Dedifferentiated amniotic fluid mesenchymal stem cell (primary cell): ENCODE measurements at regions not wholly inside any gene's neighbourhood (a gene's known extent, or its start where the extent isn't known, plus 50 kb on each side); places are given as distances from the start of the nearest gene placed in this dataset.

ENCODE experiments used
- DNase-seq: peaks from one replicate; pipeline ENCODE4 v3.0.0-alpha.2; 2016; ENCODE audit errors: extremely low spot score

DNA sequence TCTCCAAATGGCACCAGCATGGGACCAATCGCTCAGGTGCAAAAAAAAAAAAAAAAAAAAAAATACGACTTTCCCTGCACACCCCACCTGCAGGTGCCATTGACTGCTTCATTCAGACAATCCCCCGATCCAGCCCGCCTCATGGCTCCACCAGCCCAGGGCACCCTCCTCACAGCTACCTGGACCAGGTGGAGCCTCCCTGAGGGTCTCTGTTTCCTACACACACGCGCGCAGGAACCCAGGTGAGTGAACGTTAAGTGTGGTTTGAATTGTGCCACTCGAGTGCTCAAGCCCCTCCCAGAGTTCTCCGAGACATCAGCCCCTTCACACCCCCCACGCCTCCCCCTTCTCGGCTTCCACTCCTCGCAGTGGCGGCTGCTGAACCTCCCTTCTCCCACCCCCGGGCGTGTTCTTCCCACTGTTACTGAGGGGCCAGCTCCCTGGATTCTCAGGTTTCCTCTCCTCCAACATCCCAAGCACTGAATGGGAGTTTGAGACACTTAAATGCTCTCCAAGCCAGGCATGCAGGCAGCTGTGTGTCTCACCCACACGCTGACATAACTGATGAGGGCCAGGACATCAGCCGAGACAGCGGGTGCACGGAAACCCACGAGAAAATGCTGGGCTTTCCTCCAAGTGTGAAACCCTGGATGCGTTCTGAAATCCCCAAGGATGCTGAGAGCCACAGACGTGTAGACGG, 88.8 kb upstream of the SNTG2 start:
- DNase-seq = no peak

DNA sequence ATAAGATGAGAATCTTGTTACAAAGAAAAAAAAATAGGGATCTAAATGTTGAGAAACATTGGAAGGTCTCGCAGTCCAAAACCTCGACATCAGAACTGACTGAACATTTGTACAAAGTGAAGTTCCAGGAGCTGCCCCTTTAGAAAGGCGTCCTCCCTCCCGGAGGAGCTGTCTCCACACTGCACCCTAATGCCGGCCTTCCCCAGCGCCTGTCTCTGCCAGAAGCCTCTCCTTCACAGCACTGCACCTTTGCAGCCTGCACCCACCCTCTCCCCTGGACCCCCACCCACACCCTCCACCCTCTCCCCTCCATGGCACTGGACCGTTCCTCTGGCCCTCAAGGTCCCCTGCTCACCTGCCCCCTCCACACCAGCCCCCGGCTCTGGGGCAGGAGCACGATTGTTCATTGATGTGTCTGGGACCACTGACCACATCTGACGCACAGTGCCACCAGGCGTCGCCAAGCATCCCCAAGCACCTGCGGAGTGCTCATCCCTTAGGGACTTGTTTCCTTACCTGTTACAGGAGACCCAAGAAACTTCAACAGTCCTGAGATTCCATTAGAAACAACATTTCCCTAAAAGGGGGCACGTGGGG, 90.3 kb upstream of the SNTG2 start:
- no peak for DNase-seq

DNA sequence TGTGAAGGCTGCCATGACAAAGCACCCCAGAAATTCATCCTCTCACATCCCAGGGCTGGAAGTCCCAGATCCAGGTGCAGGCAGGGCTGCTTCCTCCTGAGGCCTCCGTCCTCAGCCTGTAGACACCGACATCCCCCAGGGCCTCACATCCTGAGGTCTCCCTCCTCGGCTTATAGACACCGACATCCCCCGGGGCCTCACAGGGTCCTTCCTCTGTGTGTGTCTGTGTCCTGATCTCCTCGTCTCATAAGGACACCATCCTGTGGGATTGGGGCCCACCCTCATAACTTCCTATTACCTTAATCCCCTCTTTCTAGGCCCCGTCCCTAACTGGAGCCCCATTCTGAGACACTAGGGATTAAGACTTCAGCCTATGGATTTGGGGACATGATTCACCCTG, 92.0 kb upstream of the SNTG2 start:
- DNase-seq = no peak

DNA sequence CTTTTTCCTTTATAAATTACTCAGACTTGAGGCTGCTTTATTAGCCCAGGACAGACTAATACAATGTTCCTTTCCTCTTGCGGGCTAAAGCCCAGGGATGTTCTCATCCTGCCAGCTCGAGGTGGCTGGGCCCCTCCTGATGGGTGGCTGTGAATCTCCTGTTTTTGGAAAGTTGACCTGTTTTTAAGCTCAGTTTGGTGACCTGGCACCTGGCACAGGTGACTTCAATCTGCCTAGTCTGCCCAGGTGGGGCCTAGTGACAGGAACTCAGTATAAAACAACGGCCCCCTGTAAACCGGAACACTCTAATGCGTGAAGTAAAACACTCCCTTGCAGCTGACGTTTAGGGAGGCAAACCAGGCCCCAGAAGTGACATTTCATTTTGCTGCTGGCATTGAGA, 92.7 kb upstream of the SNTG2 start:
- DNase-seq = no peak

DNA sequence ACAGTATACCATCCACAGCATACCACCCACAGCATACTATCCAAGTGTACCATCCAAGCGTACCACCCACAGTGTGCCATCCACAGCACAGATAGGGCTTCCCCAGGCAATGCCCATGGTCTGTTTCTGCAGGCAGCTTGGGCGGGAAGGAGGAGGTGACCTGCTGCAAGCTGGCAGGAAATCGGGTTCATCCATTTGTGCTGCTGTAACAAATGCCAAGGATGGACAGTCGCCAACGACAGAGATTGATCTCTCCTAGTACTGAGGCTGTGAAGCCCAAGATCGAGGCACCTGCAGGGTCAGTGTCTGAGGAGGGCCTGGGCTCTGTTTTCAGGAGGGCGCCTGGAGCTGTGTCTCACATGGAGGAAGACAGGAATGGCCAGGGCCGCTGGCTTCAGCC, 93.6 kb upstream of the SNTG2 start:
- DNase-seq = no peak

DNA sequence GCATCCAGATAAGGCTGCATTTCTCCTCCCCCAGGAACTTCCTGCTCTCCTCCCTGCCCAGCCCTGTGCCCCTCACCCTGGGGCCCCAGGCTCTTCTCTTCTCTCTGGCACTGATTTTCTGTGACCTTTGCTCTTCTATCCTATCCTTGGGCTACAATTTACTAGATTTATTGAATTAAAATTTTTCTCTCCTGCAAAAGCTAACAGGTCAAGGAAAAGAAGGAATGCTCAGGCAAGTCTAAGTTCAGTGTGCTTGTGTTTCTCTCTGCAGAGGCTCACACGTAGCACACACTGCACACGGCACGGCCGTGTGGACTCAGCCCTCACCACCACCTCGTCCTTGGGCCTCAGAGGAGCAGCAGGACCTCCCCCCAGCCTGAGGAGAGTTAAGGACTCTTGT, 94.2 kb upstream of the SNTG2 start:
- DNase-seq = no peak

DNA sequence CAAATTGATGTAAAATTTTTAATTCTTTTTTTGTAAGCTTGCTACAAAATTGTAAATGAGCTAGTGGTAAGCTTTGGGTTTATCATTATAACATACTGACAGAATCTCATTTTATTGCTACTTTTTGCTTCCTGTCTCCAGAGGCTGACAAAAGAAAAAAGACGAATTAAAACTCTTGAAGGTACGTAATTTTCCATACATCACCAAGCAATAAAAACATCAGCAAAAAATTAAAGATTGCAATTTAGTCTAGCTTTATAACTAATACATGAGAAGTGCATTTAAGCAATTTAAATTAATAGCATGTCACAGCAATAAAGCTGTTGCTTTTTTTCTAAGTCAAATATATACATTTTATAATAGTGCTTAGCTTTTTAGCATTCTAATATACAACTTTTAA, 94.6 kb upstream of the SNTG2 start:
- no peak for DNase-seq

DNA sequence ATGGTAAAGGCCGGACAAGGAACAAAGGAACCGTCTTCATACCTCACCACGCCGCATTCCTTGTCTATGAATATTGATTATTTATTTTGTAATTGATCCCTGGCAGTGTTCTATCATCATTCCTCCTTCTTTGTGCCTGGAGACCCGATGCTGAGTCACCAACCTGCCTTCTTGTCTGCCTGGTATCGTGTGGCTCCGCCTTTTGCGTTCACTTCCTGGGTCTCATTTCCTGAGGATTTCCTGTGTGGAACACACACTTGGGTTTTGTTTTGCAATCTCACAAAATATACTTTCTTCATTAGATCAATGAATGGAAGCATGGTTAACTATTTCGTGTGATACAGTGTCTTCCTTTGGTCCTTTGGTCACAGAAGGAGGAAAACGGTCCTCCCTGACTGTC, 95.5 kb upstream of the SNTG2 start:
- DNase-seq = no peak

DNA sequence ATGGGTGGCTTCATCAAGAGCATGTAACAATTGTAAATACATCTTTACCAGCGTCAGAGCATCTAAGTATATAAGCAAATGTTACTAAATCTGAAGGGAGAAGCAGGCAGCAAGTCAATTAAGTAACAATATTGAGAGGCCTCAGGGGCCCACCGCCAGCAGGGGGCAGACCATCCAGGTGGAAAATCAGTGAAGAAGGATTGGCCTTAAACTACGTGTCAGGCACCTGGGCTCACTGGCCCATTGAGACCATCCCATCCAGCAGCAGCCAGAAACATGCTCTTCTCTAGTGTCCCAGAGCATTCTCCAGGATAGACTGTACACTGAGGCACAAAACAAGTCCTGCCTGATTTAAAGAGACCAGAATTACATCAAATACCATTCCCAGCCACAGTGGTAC, 96.2 kb upstream of the SNTG2 start:
- no peak for DNase-seq

DNA sequence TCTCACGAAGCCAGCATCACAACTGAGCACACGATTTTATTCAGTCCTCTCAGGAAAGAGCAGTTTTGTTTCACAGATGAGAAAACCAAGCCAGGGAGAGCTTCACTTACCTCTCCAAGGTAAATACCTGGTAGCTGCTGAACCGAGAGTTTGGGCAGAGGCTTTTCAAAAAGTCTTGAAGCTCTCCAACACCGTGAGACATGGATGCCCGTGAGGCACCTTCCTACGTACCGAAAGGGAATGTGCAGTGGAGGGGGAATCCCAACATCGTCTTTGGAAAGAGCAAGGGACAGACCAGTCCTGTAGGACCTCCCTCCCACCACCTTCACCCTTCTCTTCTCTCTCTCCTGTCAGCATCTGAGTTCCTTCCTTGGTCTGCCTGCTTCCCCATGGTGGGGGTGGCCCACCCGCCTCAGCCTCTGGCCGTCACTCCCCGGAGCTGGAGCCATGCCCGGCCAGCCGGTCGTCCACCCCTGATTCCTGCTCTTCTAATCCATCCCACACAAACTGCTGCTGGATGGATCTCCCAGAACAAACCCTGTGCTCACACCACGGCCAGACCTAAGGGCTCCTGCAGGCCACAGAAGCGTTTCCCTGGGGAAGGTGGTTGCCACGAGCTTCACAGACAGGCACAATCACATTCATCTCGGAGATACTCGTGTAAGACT, 97.3 kb upstream of the SNTG2 start:
- no peak for DNase-seq

DNA sequence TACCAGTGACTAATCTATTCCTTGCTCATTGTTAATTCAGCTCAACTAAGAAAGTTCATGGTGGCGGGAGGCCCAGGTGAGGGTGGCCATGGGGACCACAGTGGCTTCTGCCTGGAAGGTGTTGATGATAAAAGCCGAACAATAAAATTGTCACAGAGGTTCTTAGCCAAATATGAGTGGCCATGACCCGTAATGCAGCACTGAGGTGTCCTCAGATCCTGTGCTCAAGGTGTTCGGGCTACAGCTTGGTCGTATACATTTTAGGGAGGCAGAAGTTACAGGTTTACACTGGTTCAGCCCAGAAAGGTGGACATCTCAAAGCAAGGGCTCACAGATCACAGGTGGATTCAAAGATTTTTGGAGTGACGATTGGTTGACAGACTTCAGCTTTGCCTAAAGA, 98.5 kb upstream of the SNTG2 start:
- DNase-seq = no peak

DNA sequence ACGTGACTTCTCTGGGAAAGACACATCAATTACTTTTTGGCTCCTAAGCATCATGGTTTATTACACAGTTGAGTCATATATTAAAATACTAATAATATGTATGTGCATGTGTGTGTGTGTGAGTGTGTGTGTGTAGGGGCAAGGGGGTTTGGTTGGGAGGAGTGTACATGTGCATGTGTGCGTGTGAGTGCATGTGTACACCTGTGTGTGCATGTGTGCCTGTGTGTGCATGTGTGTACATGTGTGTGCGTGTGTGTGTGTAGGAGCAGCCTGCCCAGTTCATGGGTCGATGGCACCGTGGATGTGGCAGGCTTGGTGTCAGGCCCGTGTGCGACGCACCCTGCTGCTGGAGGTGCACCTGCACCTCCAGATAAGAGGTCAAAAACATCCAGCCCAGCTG, 99.0 kb upstream of the SNTG2 start:
- DNase-seq = no peak

DNA sequence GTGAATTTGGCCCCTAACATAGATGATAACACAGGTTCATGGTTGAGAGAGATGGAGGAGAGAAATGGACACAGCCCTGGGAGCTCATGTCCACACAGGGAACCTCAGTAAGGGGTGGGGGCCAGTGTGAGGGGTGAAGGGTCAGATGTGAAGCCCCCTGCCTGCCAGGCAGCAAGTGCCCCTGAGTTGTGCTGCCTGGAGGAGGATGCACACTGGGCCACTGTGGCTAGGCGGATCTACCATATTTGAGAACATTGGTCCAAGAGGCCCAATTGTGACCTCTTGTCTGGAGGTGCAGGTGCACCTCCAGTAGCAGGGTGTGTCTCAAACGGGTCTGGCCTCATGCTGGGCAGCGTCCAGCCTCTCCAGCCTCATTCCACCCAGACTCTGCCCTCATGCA, 99.6 kb upstream of the SNTG2 start:
- no peak for DNase-seq

DNA sequence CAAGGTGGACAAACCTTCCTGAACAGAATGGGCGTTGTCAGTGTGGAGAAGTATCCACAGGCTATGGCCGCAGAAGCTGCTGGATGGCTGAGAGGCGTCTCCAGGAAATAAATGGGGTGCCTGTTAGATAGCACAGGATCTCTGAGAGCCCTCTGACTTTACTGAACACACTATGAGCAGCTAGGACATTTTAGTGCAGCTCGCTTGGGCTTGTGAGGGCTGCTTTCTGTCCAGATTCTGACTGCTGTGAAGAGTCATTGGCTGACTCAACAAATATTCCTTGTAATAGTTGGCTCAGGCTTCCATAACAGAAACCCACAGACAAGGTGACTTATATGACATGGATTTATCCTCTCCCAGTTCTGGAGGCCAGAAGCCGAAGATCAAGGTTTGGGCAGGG, 100.2 kb upstream of the SNTG2 start:
- no peak for DNase-seq

DNA sequence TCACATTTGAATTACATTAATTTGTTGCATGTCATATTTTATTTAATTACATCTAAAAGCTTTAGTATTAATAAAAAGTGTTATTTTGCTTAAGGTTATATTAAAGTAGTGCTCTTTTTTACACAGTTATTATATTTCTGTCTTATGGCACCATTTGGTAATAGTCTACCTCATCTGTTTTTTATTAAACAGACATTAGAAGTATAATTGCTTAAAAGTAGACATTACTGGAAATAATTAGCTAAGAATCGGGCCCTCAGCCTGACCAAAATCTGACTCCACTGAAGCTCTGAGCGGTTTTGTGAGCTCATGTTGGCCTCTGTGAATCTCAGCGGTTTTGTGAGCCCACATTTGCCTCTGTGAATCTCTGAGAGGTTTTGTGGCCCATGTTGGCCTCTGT, 102.5 kb upstream of the SNTG2 start:
- DNase-seq = no peak

DNA sequence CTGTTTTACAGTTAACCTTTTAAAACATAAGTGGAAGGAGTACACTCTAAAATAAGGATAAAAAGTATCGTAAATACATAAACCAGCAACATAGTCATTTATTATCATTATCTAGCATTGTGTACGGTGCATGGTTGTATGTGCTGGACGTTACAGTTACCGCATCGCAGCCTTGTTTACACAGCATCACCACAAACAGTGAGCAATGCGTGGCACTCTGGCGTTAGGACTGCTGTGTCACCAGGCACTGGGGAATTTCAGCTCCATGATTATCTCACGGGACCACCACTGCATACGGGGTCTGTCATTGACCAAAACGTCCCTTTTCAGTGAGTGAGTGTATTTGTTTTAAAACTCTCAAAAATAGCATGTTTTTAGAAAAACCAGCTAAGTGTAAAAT, 103.0 kb upstream of the SNTG2 start:
- DNase-seq = no peak

DNA sequence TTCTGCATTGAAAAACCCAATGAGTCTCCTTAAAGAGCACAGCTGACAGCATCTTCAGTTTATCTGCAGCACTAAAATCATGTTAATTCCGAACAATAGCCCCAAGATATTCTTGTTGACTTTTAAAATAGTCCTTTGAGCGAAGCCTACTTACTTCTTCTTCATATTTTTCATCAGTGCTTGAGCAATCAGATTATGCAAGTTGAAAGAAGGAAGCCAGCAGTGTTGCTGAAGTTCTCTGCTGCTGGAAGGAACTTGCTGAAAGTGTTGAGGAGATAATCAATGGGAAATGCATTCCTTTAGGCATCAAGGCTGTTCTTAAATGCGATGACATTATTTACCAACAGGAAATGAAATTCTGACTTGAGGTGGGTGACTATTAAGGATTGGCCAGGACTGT, 105.9 kb upstream of the SNTG2 start:
- DNase-seq = no peak

DNA sequence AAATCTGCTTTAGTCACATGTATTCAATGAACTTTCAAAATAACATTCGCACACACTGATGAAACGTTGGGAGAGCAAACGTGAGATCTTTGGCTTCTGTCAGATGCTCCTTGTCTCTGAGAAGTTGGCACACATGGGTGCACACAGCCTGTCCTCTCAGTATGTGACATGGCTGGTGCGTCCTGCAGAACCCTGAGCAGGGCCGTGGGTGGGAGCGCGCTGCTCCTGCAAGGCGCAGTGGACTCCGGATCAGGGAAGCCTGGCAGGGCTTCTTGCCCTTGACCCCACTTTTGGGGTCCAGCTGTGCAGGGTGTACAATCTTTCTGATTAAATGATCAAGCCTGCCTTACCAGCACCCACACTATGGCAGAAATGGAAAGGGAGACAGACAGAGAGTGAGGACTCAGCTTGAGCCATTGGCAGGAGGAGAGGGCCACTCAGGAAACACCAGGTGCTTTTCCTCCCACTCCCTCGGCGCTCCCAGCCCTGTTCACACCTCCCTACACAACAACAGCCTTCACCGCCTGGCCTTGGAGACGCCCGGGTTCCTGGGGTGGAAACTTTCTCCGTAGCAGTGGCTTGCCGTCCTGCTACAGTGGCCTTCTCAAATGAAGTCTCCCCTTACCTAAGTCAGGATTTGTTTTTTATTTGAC, 108.4 kb upstream of the SNTG2 start:
- no peak for DNase-seq

DNA sequence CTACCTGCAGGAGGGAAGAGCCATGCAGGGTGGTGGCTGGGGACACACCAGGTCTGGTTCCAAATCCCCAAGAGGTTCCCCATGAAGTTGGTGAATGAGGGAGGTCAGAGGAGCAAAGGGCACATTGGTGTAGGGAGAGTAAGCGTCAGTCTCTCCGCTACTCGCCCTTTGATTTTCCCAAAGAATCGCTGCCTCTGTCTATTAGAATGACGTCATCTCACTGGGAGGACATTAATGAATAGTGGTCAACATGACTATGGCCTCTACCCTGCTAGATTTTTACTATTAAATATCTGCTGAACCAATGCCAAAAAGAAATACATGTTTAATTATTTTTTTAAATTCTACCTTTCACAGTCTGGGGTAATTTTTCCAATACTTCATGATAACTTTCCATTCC, 109.6 kb upstream of the SNTG2 start:
- no peak for DNase-seq

DNA sequence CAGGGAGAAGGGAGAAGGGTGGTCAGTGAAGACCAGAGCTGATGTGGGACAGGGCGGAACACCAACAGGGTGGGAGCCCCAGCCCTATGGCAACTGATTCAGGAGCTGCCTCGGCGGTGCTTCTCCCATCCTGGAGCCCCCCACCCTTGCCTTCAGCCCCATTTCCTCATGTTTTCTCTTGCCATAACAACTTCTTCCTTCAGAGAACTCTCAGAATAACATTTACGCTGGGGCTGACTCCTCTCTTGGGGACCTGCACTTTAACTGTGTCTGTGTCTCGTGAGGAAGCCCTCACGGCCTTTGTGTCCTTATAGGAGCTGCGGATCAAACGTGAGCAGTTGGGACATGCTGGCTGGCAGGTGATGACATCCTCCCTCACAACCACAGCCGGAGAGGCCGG, 116.4 kb upstream of the SNTG2 start:
- DNase-seq = no peak

DNA sequence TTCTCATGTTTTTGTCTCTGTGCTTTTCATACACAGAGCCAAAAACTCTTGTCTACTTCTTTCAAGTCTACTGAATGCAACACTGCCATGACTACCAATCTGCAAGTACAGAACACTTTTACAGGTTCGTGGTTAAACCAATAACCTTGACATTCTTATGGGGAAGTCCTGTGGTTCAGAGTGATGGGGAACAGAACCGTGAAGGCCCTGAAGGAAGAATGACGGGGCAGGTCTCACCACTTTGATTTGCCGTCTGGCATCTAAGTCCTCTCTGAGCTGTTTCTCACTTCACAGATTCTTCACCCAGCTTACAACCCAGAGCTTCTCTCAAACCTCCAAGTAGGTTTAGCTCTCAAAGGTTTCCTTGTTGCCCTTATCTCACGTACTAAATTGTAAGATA, 117.5 kb upstream of the SNTG2 start:
- no peak for DNase-seq

DNA sequence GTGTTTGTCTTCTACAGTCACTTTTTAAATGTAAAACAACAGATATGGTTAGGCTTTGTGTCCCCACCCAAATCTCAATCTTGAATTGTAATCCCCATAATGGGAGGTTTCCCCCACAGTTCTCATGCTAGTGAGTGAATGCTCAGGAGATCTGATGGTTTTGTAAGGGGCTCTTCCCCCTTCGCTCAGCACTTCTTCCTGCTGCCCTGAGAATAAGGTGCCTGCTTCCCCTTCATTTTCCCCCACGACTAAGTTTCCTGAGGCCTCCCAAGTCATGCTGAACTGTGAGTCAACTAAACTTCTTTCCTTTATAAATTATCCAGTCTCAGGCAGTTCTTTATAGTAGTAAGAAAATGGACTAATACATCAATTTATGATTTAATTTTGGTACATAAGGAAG, 118.0 kb upstream of the SNTG2 start:
- no peak for DNase-seq

DNA sequence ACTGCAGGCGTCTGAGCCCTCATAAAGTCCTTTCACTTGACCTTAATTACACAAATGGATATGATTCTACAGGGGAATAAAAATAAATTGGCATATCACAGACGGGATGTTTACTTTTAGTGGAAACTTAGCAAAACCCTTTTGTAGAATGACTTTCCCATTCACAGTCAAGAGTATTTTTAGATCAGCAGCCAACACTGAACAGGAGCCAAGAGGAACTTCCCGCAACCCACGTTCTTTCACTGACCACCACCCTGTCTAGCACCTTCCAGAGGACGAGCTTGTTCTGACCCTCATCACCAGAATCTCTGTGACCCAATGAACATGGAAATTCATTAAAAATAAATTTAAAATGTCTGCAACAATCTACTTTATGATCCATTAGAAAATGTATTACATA, 119.0 kb upstream of the SNTG2 start:
- no peak for DNase-seq
